ENCODE measurements at regions not wholly inside any gene's neighbourhood (a gene's known extent, or its start where the extent isn't known, plus 50 kb on each side); places are given as distances from the start of the nearest gene placed in this dataset.

- CTCF ChIA-PET: no interaction called here
- H3K27me3 Mint-ChIP-seq (ENCODE audit: low read depth): no peaks in the 10 kb centered on the region
- no peak overlapping the region for H3K27ac Mint-ChIP-seq
- no peaks in the 10 kb centered on the region for H3K36me3 Mint-ChIP-seq (ENCODE audit: low read depth)
- intact Hi-C loops (cut with micrococcal nuclease): no loop called here
- H3K4me1 Mint-ChIP-seq (ENCODE audit: low read depth): no peaks in the 10 kb centered on the region
- H3K9me3 Mint-ChIP-seq: peaks cover 8% of the 10 kb centered on the region
- no peak for DNase-seq
- no peak overlapping the region for H3K4me3 Mint-ChIP-seq
These were observed 471.0 kb upstream of the CDH2 start for GRCh38 chr18:28647961-28648360.

- no peak overlapping the region for H3K27ac Mint-ChIP-seq
- no peaks in the 10 kb centered on the region for H3K36me3 Mint-ChIP-seq (ENCODE audit: low read depth)
- no peaks in the 10 kb centered on the region for H3K27me3 Mint-ChIP-seq (ENCODE audit: low read depth)
- no peaks in the 10 kb centered on the region for H3K4me1 Mint-ChIP-seq (ENCODE audit: low read depth)
- intact Hi-C loops (cut with micrococcal nuclease): no loop called here
- H3K4me3 Mint-ChIP-seq: no peak overlapping the region
- CTCF ChIA-PET: no interaction called here
- no peak for DNase-seq
- peaks cover 13% of the 10 kb centered on the region for H3K9me3 Mint-ChIP-seq
These were observed 461.0 kb upstream of the CDH2 start for GRCh38 chr18:28637897-28638296.

- peaks cover 18% of the 10 kb centered on the region for H3K9me3 Mint-ChIP-seq
- no peaks in the 10 kb centered on the region for H3K36me3 Mint-ChIP-seq (ENCODE audit: low read depth)
- intact Hi-C loops (cut with micrococcal nuclease): no loop called here
- DNase-seq: no peak
- no peaks in the 10 kb centered on the region for H3K4me1 Mint-ChIP-seq (ENCODE audit: low read depth)
- CTCF ChIA-PET: no interaction called here
- H3K27me3 Mint-ChIP-seq (ENCODE audit: low read depth): no peaks in the 10 kb centered on the region
- no peak overlapping the region for H3K27ac Mint-ChIP-seq
- no peak overlapping the region for H3K4me3 Mint-ChIP-seq
These were observed 458.6 kb upstream of the CDH2 start for GRCh38 chr18:28635530-28635929.

GRCh38 chr18:28626756-28627155, 449.8 kb upstream of the CDH2 start:
- no peak overlapping the region for H3K27ac Mint-ChIP-seq
- no peaks in the 10 kb centered on the region for H3K4me1 Mint-ChIP-seq (ENCODE audit: low read depth)
- no peak overlapping the region for H3K4me3 Mint-ChIP-seq
- H3K27me3 Mint-ChIP-seq (ENCODE audit: low read depth): no peaks in the 10 kb centered on the region
- no peak for DNase-seq
- intact Hi-C loops (cut with micrococcal nuclease): no loop called here
- CTCF ChIA-PET: no interaction called here
- peaks cover 5% of the 10 kb centered on the region for H3K9me3 Mint-ChIP-seq
- H3K36me3 Mint-ChIP-seq (ENCODE audit: low read depth): no peaks in the 10 kb centered on the region

- Mint-ChIP-seq H3K27ac (no peak overlapping the region), H3K4me1 (ENCODE audit: low read depth) (no peaks in the 10 kb centered on the region), H3K9me3 (peaks cover 4% of the 10 kb centered on the region), H3K27me3 (ENCODE audit: low read depth) (no peaks in the 10 kb centered on the region), H3K4me3 (no peak overlapping the region), H3K36me3 (ENCODE audit: low read depth) (no peaks in the 10 kb centered on the region)
- intact Hi-C loops (cut with micrococcal nuclease): no loop called here
- no peak for DNase-seq
- CTCF ChIA-PET: no interaction called here
These were observed 431.1 kb upstream of the CDH2 start for GRCh38 chr18:28607991-28608390.

- Mint-ChIP-seq H3K27ac (no peak overlapping the region), H3K27me3 (ENCODE audit: low read depth) (no peaks in the 10 kb centered on the region), H3K36me3 (ENCODE audit: low read depth) (no peaks in the 10 kb centered on the region), H3K4me3 (no peak overlapping the region), H3K4me1 (ENCODE audit: low read depth) (no peaks in the 10 kb centered on the region), H3K9me3 (peaks cover 4% of the 10 kb centered on the region)
- intact Hi-C loops (cut with micrococcal nuclease): no loop called here
- DNase-seq: no peak
- CTCF ChIA-PET: interaction anchor here (0.7 kb wide), 1 partner anchor 306 kb away, joined by 3 read pairs; no protein-coding TSS in a partner anchor
These were observed 429.8 kb upstream of the CDH2 start for GRCh38 chr18:28606686-28607085.

GRCh38 chr18:28602391-28602790, 425.5 kb upstream of the CDH2 start:
- CTCF ChIA-PET: no interaction called here
- no peak overlapping the region for H3K4me3 Mint-ChIP-seq
- H3K9me3 Mint-ChIP-seq: peaks cover 7% of the 10 kb centered on the region
- intact Hi-C loops (cut with micrococcal nuclease): no loop called here
- DNase-seq: no peak
- no peaks in the 10 kb centered on the region for H3K4me1 Mint-ChIP-seq (ENCODE audit: low read depth)
- H3K36me3 Mint-ChIP-seq (ENCODE audit: low read depth): no peaks in the 10 kb centered on the region
- H3K27me3 Mint-ChIP-seq (ENCODE audit: low read depth): no peaks in the 10 kb centered on the region
- no peak overlapping the region for H3K27ac Mint-ChIP-seq

GRCh38 chr18:28594034-28594433, 417.1 kb upstream of the CDH2 start:
- peaks cover 6% of the 10 kb centered on the region for H3K9me3 Mint-ChIP-seq

GRCh38 chr18:28588884-28589549, 412.1 kb upstream of the CDH2 start:
- intact Hi-C loops (cut with micrococcal nuclease): no loop called here
- Mint-ChIP-seq H3K4me3 (no peak overlapping the region), H3K9me3 (peaks cover 11% of the 10 kb centered on the region), H3K36me3 (ENCODE audit: low read depth) (no peaks in the 10 kb centered on the region), H3K27me3 (ENCODE audit: low read depth) (no peaks in the 10 kb centered on the region), H3K27ac (no peak overlapping the region), H3K4me1 (ENCODE audit: low read depth) (no peaks in the 10 kb centered on the region)
- DNase-seq: no peak
- CTCF ChIA-PET: no interaction called here

More at GRCh38 chr18:28594034-28594433, 417.1 kb upstream of the CDH2 start:
- no peaks in the 10 kb centered on the region for H3K27me3 Mint-ChIP-seq (ENCODE audit: low read depth)
- H3K4me1 Mint-ChIP-seq (ENCODE audit: low read depth): no peaks in the 10 kb centered on the region
- no peak overlapping the region for H3K4me3 Mint-ChIP-seq
- CTCF ChIA-PET: no interaction called here
- intact Hi-C loops (cut with micrococcal nuclease): no loop called here
- no peak for DNase-seq
- no peaks in the 10 kb centered on the region for H3K36me3 Mint-ChIP-seq (ENCODE audit: low read depth)
- no peak overlapping the region for H3K27ac Mint-ChIP-seq

- Mint-ChIP-seq H3K36me3 (ENCODE audit: low read depth) (no peaks in the 10 kb centered on the region), H3K27me3 (ENCODE audit: low read depth) (no peaks in the 10 kb centered on the region), H3K27ac (no peak overlapping the region), H3K4me3 (no peak overlapping the region), H3K9me3 (peaks cover 10% of the 10 kb centered on the region), H3K4me1 (ENCODE audit: low read depth) (no peaks in the 10 kb centered on the region)
- DNase-seq: no peak
- intact Hi-C loops (cut with micrococcal nuclease): no loop called here
- CTCF ChIA-PET: no interaction called here
These were observed 407.8 kb upstream of the CDH2 start for GRCh38 chr18:28584731-28585130.

- no peak overlapping the region for H3K4me3 Mint-ChIP-seq
- DNase-seq: no peak
- no peak overlapping the region for H3K27ac Mint-ChIP-seq
- intact Hi-C loops (cut with micrococcal nuclease): no loop called here
- no peaks in the 10 kb centered on the region for H3K4me1 Mint-ChIP-seq (ENCODE audit: low read depth)
- no peaks in the 10 kb centered on the region for H3K27me3 Mint-ChIP-seq (ENCODE audit: low read depth)
- H3K36me3 Mint-ChIP-seq (ENCODE audit: low read depth): no peaks in the 10 kb centered on the region
- H3K9me3 Mint-ChIP-seq: peaks cover 13% of the 10 kb centered on the region
- CTCF ChIA-PET: interaction anchor here (0.7 kb wide), 1 partner anchor 31 kb away, joined by 5 read pairs; no protein-coding TSS in a partner anchor
These were observed 405.8 kb upstream of the CDH2 start for GRCh38 chr18:28582724-28583123.

GRCh38 chr18:28581521-28582071, 404.7 kb upstream of the CDH2 start:
- no peaks in the 10 kb centered on the region for H3K36me3 Mint-ChIP-seq (ENCODE audit: low read depth)
- intact Hi-C loops (cut with micrococcal nuclease): no loop called here
- H3K27ac Mint-ChIP-seq: no peak overlapping the region
- no peak overlapping the region for H3K4me3 Mint-ChIP-seq
- CTCF ChIA-PET: interaction anchor here (0.6 kb wide), 1 partner anchor 249 kb away, joined by 3 read pairs; no protein-coding TSS in a partner anchor
- H3K9me3 Mint-ChIP-seq: peaks cover 11% of the 10 kb centered on the region
- no peak for DNase-seq
- no peaks in the 10 kb centered on the region for H3K4me1 Mint-ChIP-seq (ENCODE audit: low read depth)
- no peaks in the 10 kb centered on the region for H3K27me3 Mint-ChIP-seq (ENCODE audit: low read depth)

- no peak for DNase-seq
- Mint-ChIP-seq H3K4me3 (no peak overlapping the region), H3K4me1 (ENCODE audit: low read depth) (no peaks in the 10 kb centered on the region), H3K27me3 (ENCODE audit: low read depth) (no peaks in the 10 kb centered on the region), H3K9me3 (peaks cover 14% of the 10 kb centered on the region), H3K27ac (no peak overlapping the region), H3K36me3 (ENCODE audit: low read depth) (no peaks in the 10 kb centered on the region)
- CTCF ChIA-PET: no interaction called here
- intact Hi-C loops (cut with micrococcal nuclease): no loop called here
These were observed 400.0 kb upstream of the CDH2 start for GRCh38 chr18:28576941-28577340.

Data from activated naive CD4-positive, alpha-beta T cell treated with anti-CD3 and anti-CD28 coated beads for 36 hours (primary cell).